COLO829 (cell line): ENCODE measurements at regions not wholly inside any gene's neighbourhood (a gene's known extent, or its start where the extent isn't known, plus 50 kb on each side); places are given as distances from the start of the nearest gene placed in this dataset.
A peak's percentile ranks its signal among the peaks of the same experiment; 100 is the strongest.
"Not testable (repeated sequence)": the region's sequence is repeated elsewhere in the genome, so short reads cannot be mapped to it uniquely, and the experiment has no call there.

Experiments
- DNase-seq: peaks from one replicate; pipeline ENCODE4 v3.0.0; 2012; ENCODE audit warnings: low spot score

- no peak for DNase-seq
Observed at GRCh38 chr2:235105821-235106359, 154.1 kb downstream of the SH3BP4 start.

- DNase-seq, result peak; percentile 76
Observed at GRCh38 chr2:235106874-235107639, 155.2 kb downstream of the SH3BP4 start.

- DNase-seq, result no peak
Observed at GRCh38 chr2:235107640-235107951, 155.8 kb downstream of the SH3BP4 start.

GRCh38 chr2:235109561-235109960 is 157.7 kb downstream of the SH3BP4 start:
- not testable (repeated sequence) for DNase-seq

- DNase-seq, result no peak
Observed at GRCh38 chr2:235112365-235112764, 160.5 kb downstream of the SH3BP4 start.

GRCh38 chr2:235113854-235114253 is 162.0 kb downstream of the SH3BP4 start:
- no peak for DNase-seq

GRCh38 chr2:235114286-235114685 is 162.5 kb downstream of the SH3BP4 start:
- no peak for DNase-seq

- no peak for DNase-seq
Observed at GRCh38 chr2:235115521-235115920, 163.7 kb downstream of the SH3BP4 start.

GRCh38 chr2:235116885-235117492 is 165.2 kb downstream of the SH3BP4 start:
- DNase-seq, result peak; percentile 31

GRCh38 chr2:235126768-235127167 is 175.0 kb downstream of the SH3BP4 start:
- no peak for DNase-seq

GRCh38 chr2:235127931-235128330 is 176.1 kb downstream of the SH3BP4 start:
- no peak for DNase-seq

GRCh38 chr2:235129850-235130249 is 178.0 kb downstream of the SH3BP4 start:
- no peak for DNase-seq

- no peak for DNase-seq
Observed at GRCh38 chr2:235131334-235132305, 179.8 kb downstream of the SH3BP4 start.

- no peak for DNase-seq
Observed at GRCh38 chr2:235132651-235133050, 180.8 kb downstream of the SH3BP4 start.

- DNase-seq, result no peak
Observed at GRCh38 chr2:235133837-235134236, 182.0 kb downstream of the SH3BP4 start.

GRCh38 chr2:235134420-235134819 is 182.6 kb downstream of the SH3BP4 start:
- DNase-seq, result no peak

- DNase-seq, result no peak
Observed at GRCh38 chr2:235135195-235135965, 183.6 kb downstream of the SH3BP4 start.

GRCh38 chr2:235135990-235136561 is 184.3 kb downstream of the SH3BP4 start:
- DNase-seq, result peak; percentile 81

GRCh38 chr2:235138339-235138738 is 186.5 kb downstream of the SH3BP4 start:
- DNase-seq, result no peak

GRCh38 chr2:235139956-235140800 is 188.4 kb downstream of the SH3BP4 start:
- no peak for DNase-seq

- DNase-seq, result no peak
Observed at GRCh38 chr2:235140801-235141081, 188.9 kb downstream of the SH3BP4 start.
